ENCODE measurements at regions not wholly inside any gene's neighbourhood (a gene's known extent, or its start where the extent isn't known, plus 50 kb on each side); places are given as distances from the start of the nearest gene placed in this dataset.
"Not testable (repeated sequence)": the region's sequence is repeated elsewhere in the genome, so short reads cannot be mapped to it uniquely, and the experiment has no call there.

DNA sequence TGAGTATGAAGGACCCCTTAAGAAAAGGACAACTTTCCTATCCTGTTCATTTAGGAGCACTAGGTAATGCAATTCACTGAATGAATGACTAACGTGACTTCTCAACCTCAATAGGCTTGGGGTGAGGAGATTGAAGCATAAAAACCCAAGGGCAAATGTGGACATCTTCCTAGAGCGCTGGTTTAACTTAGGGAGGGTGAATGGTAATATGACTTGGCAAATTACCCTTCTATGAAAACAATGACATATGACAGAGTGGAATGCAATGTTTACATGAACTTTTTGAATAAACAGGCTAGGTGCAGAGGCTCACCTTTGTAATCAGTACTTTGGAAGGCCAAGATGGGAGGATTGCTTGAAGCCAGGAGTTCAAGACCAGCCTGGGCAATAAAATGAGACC lies 83.9 kb upstream of the ANK3 start:
- DNase-seq, result no peak

- no peak for DNase-seq
Observed at GRCh38 chr10:60470091-60470490, 80.4 kb upstream of the ANK3 start.

DNA sequence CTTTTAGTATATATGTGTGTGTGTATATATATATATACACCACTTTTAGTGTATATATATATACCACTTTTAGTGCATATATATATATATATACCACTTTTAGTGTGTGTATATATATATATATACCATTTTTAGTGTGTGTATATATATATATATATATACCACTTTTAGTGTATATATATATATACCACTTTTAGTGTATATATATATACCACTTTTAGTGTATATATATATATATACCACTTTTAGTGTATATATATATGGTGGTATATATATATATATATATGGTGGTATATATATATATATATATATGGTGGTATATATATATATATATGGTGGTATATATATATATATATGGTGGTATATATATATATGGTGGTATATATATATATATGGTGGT lies 79.5 kb upstream of the ANK3 start:
- not testable (repeated sequence) for DNase-seq

- no peak for DNase-seq
Observed at GRCh38 chr10:60467202-60467546, 77.5 kb upstream of the ANK3 start.

- no peak for DNase-seq
Observed at GRCh38 chr10:60466267-60467201, 76.9 kb upstream of the ANK3 start.

GRCh38 chr10:60465801-60466200 lies 76.1 kb upstream of the ANK3 start:
- no peak for DNase-seq

GRCh38 chr10:60464659-60465058 lies 75.0 kb upstream of the ANK3 start:
- no peak for DNase-seq

GRCh38 chr10:60463746-60464145 lies 74.1 kb upstream of the ANK3 start:
- no peak for DNase-seq

DNA sequence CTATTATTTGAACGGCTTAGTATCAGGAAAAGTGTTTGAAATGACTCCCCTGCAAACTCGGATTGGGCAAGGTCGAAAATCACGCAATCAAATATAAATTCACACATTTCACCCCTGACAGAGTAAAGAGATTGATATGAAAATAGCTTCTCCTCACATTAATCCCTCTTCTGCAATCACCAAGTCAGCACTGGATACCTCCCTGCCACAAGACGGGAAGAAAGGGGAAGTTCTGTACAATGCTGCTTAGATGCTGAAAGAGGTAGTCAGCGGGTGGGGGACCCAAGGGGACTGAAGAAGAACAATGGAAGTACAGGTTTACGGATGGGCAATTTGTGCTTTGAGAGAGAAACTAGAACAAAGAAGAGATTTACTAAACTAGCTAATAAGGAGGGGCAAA lies 72.0 kb upstream of the ANK3 start:
- peak in 1 of 51 donors; percentile 13 for DNase-seq

DNA sequence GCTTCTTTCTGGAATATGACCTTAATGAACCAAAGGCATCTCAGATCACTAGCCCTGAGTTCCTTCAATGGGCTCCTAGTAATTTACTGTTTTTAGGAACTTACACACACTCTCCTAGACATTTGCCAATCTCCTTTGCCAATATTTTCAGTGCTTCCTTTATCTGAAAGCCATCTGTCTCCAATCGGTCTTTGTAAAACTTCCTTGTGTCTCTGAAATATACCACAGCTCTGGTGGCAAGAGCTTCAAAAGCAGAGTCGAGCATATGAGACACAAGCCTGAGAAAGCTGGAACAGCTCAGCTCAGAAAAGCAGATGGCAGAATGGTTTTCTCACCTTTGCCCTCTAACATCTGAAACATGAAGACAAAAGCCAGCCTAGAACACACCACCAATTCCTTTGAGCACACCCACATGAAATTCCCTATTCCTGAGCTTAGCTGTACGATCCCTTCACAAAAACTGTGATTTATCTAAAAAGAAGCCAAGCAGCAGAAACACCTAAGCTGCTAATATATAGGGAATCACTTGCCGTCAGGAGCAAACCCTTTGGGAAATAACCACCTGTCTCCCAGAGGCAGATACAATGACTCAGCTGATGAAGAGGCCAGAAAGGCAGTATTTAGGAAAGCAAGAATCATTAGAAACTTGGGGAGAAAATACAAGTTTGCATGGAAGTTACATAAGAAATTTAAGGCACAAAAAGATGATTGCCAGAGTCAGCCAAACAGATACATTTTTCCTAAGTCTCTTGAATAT lies 70.2 kb upstream of the ANK3 start:
- DNase-seq, result no peak

DNA sequence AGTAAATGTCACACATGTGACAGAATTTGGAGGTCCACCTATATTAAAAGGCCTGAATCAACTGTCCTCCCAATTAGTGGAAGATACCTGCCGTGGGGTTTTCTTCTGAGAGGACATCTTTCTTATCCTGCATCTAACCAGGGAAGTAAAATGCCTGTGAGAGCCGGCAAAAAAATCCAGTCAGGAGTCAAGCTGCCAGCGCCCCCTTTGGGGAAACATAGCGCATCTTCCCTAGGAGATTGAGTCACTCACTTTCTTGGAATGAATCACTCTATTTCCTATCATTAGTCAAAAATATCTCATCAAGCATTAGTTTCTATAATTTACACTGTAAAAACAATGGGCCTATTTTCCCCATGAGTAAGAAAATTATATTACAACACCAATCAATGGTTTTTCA lies 66.4 kb upstream of the ANK3 start:
- no peak for DNase-seq

DNA sequence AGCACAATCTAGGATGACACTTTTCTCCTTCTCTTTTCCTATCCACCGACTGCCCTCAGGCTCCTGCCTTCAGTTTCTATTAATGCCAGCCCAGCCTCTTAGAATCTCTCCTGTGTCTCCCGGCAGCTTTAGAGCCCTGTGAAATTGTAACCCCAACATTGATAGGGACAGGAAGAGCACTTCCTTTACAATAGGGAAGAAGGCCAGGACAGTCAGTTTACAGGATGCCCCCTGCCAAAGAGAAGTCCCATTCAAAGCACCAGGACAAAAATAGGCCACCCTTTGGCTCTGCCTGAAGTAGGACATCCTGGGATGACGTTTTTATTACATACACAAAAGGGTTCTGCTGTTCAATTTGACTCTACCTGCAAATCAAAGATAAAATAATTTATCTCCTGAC lies 64.7 kb upstream of the ANK3 start:
- DNase-seq, result no peak

DNA sequence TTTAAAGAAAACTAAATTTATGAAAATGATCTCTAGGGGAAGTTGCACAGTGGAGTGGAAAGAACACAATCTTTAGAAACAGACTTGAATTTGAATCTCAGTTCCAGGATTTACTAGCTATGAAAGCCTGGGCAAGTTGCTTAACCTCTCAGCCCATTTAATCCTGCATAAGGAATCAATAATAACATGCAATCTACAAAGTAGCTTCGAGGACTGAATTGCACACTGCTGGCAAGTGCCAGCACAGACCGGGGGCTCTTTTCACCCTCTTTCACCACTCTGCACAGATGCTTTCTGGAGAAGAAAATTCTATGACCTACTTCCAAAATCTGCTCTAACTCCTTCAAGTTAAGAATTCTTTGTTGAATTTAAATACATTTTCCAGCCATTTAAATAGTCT lies 63.4 kb upstream of the ANK3 start:
- no peak for DNase-seq

GRCh38 chr10:60450291-60450690 lies 60.6 kb upstream of the ANK3 start:
- DNase-seq, result no peak

- DNase-seq, result no peak
Observed at GRCh38 chr10:60448246-60448645, 58.6 kb upstream of the ANK3 start.

DNA sequence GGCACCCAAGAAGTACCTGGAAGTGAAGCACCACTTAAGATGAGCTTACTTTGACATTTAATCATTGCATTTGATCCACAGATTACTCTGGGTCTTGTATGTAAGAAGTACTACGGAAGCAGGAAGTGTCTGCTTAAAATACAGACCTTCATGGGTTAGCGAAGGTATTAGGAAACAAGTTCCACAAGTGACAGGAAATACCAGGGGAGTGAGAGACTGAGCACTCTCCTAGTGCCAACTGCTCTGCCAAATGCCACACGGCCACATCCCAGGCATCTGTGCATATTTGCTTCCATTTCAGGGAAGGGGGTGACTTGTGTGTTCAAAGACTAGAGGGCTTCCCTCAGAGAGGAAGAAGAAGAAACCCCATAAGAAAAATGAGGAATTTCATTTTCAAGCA lies 57.2 kb upstream of the ANK3 start:
- no peak for DNase-seq

DNA sequence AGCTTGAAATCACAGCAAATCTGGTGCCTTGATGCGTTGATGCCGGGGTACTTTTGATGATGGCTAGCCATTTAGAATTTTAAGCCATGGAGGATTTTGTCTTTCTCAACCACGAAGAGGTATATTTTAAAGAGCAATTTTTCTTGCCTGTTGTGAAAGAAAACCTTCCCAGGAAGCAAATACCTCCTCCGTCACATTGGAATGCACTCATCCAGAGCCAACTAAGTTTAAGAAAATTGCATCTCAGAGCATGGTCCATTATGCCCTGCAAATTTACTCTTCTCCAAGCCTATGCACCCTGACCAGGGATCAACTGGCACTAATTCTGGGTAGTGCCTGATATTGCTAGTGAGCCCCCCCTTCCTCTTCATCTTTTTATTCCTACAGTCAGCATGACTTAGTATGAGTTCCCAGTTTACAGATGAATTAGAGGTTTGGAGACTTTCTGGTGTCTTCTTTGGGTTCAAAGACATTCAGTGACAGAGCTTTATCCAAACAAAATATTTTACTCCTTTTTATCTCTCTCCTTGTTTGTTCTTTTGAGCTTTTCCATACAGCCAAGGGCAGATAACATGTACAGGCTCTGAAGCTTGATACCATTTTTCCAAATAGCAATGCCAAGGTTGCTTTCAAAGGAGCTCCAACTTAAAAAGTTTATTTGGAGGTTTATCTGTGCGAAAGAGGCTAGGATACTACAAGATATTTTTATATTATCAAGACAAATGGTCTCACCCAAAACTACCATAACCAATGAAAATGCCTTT lies 56.6 kb upstream of the ANK3 start:
- DNase-seq, result no peak

GRCh38 chr10:60444494-60445064 lies 54.9 kb upstream of the ANK3 start:
- peak in 1 of 51 donors; percentile 30 for DNase-seq

- no peak for DNase-seq
Observed at GRCh38 chr10:60443346-60443745, 53.7 kb upstream of the ANK3 start.

GRCh38 chr10:60441515-60441914 lies 51.8 kb upstream of the ANK3 start:
- no peak for DNase-seq

- no peak for DNase-seq
Observed at GRCh38 chr10:60439641-60440040, 50.0 kb upstream of the ANK3 start.

Data from hypothalamus (tissue), 51 donors.